GM19043 (cell line): ENCODE measurements at regions not wholly inside any gene's neighbourhood (a gene's known extent, or its start where the extent isn't known, plus 50 kb on each side); places are given as distances from the start of the nearest gene placed in this dataset.

Experiments used
- ATAC-seq: cut with Tn5 transposase; IDR thresholded peaks from one replicate; pipeline ENCODE4 v1.9.1; 2021; ENCODE audit warnings: low read depth; ENCODE audit not compliant: unreplicated experiment

DNA sequence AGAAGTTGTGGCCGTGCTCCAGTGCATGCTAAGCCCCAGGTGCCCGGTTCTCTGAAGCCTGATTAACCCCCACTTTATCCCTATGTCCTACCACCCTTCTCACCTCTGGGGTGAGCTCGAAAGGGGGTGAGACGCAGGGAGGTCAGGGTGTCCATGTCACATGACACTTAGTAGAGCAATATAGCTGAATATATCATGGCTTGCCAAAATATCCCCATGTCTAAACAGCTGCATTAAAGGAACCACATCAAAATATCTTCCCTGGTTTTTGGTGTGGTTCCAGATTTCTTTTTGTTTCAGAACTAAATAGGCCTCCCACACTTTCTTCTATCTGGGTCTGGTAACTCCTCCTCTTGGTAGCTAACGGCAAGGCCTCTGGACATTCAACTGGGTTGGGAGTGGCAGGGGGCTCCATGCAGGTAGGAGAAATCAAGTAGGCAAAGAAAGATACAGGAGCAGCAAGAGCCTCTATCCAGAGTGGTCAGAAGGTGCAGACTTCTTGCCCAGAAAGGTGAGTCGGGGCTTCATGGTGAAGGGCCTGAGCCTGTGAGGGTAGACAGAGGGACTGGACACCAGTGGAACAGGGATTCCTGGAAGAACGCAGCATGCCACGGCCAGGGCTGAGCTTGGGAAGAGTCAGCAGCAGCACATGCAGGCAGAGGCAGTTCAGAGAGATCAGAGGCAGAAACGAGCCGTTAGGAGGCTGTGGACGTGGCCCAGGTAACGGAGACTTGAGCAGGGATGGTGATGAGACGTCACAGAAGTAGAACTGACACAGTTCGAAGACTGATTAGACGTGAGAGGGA, 202.8 kb upstream of the DIO3 start:
- no peak for ATAC-seq

DNA sequence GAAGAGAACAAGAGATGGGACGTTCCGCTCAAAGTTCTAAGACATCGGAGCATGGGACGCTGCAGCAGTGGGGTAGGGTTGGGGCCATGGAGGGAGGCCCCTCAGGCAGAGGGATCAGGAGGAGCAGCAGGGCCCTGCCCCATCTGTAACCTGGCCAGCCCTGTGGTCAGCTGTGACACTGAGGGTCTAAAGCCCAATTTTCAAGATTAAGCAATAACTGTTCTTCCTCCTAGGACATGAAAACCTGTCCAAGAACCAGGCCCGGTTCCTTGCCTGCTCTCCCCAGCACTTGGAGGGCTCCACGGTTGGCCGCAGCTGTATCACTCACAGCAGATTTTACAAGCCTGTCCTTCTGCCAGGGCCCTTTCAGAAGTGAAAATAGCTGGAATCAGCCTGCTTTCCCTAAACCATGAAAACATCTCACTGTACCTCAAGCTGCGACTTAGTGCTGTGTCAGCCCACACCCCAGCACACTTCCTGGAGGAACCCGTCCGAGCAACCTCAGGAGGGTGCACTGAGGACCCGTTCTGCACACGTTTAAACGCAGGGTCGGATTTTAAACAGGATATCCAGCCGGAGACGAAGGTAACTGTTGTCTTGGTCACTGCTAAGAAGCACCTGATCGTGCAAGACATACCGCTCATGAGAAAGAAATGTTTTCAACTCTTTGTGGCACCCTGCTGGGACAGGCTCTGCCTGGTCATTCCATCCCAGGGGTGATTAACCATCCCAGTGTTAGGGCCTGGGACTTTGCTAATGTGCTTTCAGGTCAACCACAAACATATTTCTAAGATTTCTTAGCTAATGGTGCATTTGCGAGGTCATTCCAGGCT, 201.9 kb upstream of the DIO3 start:
- no peak for ATAC-seq

DNA sequence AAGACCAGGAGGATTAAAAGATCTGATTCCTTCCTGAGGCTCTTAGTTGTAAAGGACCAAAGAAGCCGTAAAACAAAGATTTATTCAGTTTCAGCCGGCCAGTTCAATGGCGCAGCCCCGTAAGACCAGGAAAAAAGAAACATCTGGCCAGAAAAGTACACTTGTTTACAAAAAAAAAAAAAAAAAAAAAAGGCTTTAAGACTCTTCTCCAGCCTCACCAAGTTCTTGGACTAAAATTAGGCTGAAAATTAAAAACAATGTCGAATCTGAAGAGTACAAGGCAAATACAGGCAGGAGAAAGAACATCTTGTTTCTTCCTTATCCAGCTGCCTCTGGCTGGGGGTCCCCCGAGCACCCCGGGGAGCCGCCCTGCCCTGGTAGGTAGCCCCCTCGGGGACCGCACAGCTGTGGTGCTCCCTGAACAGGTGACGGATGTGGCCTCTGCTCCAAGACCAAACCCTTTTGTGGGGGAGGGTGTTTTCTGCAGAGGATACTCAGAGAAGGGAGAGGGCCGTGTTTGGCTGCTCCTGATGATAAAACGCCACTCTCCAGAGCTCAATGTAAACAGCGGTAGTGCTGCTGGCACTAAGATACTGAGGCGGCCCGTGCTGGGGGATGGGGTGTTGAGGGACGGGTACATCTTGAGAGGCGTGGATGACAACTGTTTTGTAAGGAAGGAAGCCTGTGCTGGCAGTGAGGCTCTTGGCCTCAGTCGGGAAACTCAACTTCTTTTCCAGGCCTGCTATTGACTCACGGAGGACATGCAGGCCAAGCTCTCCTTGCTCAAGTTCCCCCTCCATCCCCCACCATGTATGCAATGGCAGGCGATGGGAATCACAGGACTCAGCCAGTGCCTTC, 201.0 kb upstream of the DIO3 start:
- no peak for ATAC-seq

DNA sequence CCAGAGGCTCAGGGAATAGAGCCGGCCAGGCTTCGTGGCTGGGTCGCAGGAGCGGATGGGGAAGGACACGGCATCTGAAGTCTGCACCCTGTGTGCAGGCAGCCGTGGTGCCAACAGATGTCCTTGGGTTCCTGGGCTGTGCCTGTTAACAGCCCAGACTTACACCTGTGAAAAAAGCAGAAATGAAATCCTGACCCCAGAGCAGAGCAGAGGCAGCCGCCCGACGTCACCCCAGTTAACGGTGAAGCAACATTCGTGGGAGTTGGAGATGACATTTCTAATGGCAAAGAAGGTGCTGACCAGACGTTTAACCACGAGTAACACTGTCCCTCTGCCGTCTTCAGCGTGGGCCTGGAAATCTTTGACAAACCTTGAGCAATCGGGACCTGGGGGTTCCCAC, 200.3 kb upstream of the DIO3 start:
- ATAC-seq: no peak

DNA sequence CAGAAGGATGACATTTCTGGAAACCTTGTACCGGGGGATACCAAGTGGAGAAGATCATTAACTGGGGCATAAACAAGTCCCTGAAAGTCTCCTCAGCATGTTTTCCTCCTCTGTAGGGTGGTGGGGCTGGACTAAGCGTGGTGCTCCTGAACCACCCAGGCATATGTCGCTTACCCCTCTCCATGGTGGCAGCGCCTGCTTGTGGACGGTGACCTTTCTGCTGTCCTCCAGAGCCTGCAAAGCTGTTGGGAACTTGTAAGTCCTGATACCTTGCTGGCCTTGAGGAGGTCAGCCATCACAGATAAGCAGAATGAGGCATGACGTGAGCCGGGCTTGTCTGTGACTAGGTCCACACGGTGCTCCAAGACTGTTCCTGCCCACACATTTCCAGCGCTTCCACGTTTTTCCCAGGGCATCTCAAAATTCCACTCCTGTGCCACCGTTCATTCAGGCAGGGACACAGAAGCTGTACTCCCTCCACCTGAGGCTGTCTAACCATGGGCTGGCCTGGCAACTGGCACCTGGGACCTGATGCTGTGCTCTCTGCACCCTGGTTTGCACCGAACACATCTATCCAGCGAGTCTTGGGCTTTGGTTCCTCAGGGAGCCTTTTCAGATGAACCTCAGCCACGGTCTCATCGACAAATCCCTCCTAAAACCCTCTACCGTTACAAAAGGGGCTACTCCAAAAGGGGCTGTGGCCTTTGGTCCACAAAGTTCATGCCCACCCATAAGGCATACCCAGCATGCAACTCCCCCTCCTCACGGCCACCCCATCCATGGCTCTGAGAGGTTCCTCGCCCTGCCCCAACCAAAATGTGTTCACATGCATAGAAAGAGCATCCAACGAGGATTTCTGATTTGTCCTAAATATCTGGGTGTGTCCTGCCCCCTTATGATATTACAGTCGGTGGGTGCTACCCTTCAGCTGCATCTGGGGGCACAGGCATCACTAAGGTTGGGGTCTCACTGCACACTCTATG, 199.6 kb upstream of the DIO3 start:
- ATAC-seq: no peak

DNA sequence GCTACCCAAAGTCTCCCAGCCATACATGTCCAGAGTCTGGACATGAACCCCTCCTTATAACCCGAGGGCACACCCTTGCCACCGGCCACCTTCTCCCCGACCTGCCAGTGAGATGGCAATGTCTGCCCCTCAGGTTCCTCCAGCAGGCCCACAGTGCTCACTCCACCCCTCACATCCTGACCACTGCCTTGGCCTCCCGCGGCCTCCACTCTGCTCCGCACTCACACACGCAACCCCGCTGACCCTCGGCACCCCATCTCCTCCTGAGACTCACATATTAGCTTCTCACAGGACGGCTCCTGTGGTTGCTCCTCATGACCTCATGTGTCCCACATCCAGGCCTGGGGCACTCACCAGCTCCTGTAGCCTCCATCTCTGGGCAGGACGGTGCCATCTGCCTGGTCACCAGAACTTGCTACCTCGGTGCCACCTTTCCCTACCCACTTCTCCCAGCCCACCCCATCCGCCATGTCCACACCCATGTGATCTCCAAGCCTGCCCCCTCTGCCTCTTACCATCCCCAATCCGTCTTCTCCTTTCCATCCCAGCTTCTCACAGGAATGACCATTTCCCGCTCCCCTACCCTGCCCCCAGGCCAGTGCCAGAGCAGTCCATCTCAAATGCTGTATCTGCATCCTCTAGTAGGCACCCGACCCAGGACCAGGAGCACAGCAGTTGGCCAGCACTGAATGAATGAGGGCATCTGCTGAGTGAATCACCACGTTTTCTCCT, 198.6 kb upstream of the DIO3 start:
- ATAC-seq: no peak

DNA sequence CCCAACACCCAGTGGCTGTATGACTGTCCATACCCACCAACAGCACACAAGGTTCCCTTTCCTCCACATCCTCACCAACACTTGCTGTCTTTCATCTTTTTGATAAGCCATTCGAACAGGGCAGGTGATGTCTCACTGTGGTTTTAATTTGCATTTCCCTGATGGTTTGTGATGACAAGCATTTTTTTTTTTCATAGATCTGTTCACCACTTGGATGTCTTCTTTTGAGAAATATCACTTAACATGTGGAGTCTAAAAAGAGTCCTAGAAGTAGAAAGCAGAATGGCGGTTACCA, 198.1 kb upstream of the DIO3 start:
- ATAC-seq: no peak

DNA sequence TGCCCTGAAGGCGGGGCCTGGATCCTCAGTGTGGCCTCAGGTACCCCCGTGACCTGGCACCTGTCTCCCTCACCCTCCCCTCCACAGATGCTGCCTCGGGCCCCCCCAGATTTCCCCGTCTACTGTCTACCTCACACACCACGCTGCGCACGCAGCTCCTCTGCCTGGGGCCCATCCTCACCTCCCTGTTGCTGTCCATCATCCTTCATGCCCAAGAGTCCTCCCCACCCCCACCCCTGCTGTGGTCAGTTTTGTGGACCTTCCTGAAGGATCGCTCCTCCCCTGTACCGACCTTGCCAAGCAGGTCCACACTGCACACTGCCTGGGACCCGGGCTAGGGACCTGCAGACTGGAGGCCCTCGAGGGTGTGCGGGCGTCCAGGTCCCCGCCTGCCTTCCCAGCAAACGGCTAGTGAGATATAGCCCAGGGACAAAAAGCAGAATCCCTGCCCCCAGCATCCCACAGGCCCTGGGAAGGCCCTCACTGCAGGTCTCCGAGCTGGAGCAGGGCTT, 197.4 kb upstream of the DIO3 start:
- ATAC-seq: no peak

DNA sequence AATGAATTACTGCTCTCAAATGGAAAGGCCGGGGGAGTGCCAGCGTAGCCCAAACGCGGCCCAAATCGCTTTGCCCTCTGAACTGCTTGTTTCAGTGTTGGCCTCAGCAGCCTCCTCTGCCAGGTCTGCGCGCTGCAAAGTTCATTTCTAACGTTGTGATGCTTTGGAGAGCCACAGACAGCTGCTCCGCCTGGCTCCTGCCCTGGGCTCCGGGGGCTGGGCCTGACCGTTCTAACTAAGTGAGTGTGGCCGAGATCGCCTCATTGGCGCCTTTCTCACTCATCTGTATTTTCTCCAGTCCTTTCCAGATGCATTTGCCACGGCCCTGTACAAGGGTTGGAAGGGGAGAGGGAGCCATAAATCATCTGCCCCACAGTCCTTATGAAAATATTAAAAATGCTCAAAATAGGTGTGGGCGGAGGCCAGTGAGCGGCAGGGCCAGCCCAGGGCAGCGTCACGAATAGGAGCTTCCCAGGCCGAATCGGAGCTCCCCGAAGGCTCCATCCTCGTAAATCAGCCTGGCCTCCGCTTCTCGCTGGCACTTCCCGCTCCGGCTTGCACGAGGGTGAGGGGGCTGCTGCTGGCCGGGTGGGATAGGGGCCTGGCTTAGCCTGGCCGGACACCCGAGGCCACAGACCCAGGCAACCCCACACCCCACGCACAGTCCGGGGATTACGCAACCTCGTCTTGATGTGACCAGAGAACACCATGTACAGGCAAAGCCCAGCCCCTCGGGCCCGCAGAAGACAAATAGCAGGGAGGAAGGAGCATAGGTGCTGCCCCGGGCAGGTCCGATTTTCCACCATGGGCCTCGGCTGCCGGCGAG, 196.6 kb upstream of the DIO3 start:
- no peak for ATAC-seq

DNA sequence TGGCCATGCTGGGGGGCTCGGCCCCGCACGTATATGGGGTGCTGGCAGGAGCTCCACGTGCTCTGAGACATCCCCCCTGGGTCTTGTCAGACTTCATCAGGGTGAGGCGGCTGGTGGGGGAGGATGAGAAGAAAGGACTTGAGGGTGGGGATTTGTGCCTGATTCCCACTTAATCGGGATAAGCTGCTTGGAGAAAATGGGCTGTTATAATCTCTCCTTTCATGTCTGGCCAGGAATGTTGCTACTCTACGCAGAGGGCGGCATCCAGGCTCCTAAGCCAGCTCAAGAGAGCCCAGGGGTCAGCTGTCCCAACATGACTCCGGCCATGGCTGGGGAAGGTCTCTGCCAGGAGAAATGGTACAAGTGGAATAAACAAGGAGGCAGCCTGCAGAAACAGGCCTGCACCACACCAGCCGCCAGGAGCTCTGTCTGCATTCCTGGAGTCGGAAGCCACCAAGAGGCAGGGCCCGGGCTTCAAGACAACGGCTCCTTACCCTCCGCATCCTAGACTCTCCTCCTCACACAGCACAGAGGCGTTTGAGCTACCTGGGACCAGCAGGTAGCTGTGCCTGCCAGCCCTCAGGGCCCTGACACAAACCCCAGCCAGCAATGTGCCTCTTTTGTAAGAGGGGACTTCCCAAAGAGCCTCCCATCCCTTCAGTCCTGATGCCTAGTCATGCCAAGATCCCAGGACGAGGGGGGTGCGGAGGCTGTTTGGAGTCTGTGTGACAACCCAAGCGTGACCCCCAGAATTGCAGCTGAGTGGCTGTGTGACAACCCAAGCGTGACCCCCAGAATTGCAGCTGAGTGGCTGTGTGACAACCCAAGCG, 195.8 kb upstream of the DIO3 start:
- no peak for ATAC-seq

DNA sequence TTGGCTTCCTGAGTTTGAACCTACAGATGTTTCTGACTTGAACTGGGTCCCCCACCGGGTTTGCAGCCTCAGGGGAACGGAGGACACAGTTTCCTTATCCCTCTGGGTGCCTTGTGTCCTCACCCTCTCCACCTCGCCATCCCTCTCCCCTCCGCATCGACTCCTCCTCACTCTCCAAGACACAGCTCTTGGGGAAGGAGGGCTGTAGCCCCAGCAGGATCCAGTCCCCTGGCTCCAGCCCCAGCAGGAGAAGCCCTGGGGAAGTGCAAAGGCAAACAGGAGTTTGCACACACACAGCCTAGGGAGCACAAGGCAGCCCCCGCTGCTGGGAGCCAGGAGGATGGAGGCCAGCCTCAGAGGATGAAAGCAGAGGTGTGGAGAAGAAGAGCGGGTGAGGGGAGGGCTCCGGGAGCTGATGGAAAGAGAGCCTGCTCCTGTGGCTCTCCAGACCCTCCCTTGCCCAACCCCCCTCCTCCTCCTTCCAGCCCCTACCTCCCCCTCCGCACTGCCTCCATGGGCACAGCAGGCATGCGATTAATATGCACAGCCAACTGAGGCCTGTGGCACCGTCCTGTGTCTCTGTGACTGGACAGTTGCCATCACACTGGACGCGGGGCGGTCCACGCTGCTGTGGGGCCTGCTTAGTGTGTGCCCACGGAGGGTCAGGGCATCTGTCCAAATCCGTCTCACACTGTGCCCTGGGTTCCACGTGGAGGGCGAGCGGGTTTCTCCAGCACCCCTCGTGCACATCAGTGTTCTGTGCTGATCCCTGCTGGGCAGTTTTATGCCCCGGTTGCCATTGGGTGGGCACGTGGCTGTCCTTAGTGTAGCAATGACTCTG, 193.7 kb upstream of the DIO3 start:
- no peak for ATAC-seq

DNA sequence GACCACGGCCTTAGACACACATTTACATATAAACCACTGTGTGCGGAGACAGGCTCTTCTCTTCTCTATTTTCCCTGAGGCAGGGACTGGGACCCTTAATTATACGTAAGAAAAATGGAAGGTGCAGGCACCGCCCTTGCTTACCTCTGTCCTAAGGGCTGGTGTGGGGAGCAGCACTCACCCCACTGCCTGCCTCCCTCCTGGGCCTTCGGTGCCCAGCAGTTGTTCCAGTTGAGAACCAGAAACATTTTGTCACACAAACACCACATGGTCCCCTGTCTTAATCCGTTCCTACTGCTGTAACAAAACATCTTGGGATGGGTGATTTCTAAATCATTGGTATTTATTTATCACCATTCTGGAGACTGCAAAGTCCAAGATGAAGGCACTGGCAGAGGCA, 192.7 kb upstream of the DIO3 start:
- ATAC-seq: no peak

DNA sequence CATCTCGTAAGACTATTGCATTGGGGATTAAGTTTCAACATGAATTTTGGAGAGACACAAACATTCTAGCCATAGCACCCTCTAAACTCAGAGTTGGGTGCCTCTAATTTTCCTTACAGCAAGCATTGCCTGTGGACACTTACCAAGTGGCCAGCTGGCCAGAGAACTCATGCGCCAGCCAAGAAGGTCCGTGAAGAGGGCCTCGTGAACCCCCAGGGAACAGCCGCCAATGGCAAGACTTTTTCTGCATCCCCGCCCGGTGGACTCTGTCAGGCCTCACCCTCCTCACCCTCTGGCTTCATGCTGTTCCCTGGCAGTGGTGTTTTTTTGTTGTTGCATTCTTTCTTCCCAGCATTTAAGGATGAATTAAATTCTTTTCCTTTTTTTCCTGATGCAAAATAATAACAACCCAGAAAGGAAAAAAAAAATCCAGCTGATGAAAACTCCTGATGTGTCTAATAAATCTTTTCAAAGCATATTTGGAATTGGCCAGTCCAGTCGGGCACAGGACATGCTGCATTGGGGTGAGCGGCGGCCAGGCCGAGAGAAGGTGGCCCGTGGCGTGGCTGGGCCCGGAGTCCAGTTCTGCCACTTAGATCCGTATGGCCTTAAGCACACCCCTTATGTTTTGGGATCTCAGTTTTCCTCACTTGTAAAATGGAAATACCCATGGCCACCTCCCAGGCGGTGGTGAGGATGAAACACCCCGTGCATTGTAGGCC, 191.9 kb upstream of the DIO3 start:
- no peak for ATAC-seq

DNA sequence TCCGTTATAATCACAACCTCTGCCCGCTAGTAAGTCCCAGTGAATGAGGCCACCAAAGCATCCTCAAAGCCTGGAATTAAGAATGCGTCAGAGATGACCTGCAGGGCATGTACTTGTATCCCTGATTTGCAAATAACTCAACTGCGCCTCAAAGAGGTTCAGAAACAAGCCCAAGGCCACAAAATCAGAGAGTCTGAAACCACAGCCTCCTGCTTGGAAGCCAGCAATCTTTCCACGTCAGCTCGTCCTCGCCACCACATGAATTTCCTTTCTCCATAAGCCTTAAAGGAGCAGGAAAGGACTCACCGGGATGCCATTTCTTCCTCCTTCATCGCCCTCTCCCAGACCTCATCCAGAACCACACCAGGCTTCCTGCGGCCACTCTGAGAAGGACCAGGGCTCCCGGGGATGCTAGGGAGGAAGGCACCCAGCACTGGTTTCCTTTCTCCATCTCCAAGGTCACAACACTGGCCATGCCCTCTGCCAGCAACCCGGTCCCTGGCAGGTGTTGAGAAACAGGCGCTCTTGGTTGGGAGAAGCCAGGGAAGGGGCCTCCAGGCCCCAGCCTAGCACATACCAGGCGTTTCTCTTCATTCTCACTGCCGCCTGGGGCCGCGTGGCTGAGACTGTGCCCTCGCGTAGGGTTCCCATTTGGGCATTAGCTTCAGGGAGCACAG, 191.2 kb upstream of the DIO3 start:
- no peak for ATAC-seq
